Keratinocyte (primary cell): ENCODE measurements at regions not wholly inside any gene's neighbourhood (a gene's known extent, or its start where the extent isn't known, plus 50 kb on each side); places are given as distances from the start of the nearest gene placed in this dataset.

Experiments used
- DNase-seq: peaks from one replicate; pipeline ENCODE4 v3.0.0-alpha.2; 2011; ENCODE audit warnings: low read depth, missing footprints, low spot score
- FAIRE-seq: peaks from 2 replicates; lab custom pipeline; 2011; peaks lifted over from hg19 to GRCh38; lab: Jason Lieb, UNC
- H2AFZ ChIP-seq: 2 replicates; pipeline ENCODE4 v1.6.0; 2012; ENCODE audit warnings: low read length, control low read depth, inconsistent platforms; ENCODE audit not compliant: control insufficient read depth
- H3K27ac ChIP-seq: 2 replicates; pipeline ENCODE4 v1.5.1; 2011; ENCODE audit warnings: low read length; ENCODE audit not compliant: control insufficient read depth, insufficient read depth
- H3K27me3 ChIP-seq: 3 replicates; pipeline ENCODE4 v1.6.0; 2011; ENCODE audit warnings: low read length; ENCODE audit not compliant: control insufficient read depth, insufficient read depth; ENCODE audit errors: extremely low read depth
- H3K36me3 ChIP-seq, 2 experiments: 2 replicates in 1 of 2; 3 replicates in 1 of 2; pipeline ENCODE4 v1.5.1; 2011; ENCODE audit warnings: low read length in 2 of 2, mild to moderate bottlenecking in 1 of 2; ENCODE audit not compliant: control insufficient read depth in 2 of 2, insufficient read depth in 2 of 2; ENCODE audit errors: extremely low read depth in 1 of 2
- H3K4me1 ChIP-seq: 3 replicates; pipeline ENCODE4 v1.5.1; 2011; ENCODE audit warnings: low read length; ENCODE audit not compliant: control insufficient read depth, insufficient read depth; ENCODE audit errors: extremely low read depth
- H3K4me2 ChIP-seq: 3 replicates; pipeline ENCODE4 v1.6.0; 2011; ENCODE audit warnings: low read depth, low read length; ENCODE audit not compliant: control insufficient read depth, insufficient read depth; ENCODE audit errors: extremely low read depth
- H3K4me3 ChIP-seq, 3 experiments: fragments of 200-600 bp in 1 of 3; sonication (generic) in 1 of 3; 2 replicates in 2 of 3; 3 replicates in 1 of 3; pipeline ENCODE4 v1.5.1; 2011 to 2016; ENCODE audit warnings: low read length in 3 of 3, mild to moderate bottlenecking in 3 of 3, control low read depth in 2 of 3, inconsistent platforms in 1 of 3, low read depth in 1 of 3, mixed read lengths in 1 of 3, mixed run types in 1 of 3, moderate library complexity in 1 of 3; ENCODE audit not compliant: control insufficient read depth in 2 of 3, insufficient read depth in 2 of 3; ENCODE audit errors: extremely low read depth in 1 of 3
- H3K79me2 ChIP-seq: 2 replicates; pipeline ENCODE4 v1.6.0; 2012; ENCODE audit warnings: low read length; ENCODE audit not compliant: control insufficient read depth, insufficient read depth
- H3K9ac ChIP-seq: 3 replicates; pipeline ENCODE4 v1.6.0; 2011; ENCODE audit warnings: low read length; ENCODE audit not compliant: control insufficient read depth, insufficient read depth; ENCODE audit errors: extremely low read depth
- H3K9me1 ChIP-seq: 3 replicates; pipeline ENCODE4 v1.6.0; 2011; ENCODE audit warnings: low read length; ENCODE audit not compliant: control insufficient read depth, insufficient read depth; ENCODE audit errors: extremely low read depth
- H3K9me3 ChIP-seq: 2 replicates; pipeline ENCODE4 v1.5.1; 2012; ENCODE audit warnings: low read depth, low read length; ENCODE audit not compliant: control insufficient read depth
- H4K20me1 ChIP-seq: 3 replicates; pipeline ENCODE4 v1.6.0; 2011; ENCODE audit warnings: low read length; ENCODE audit not compliant: control insufficient read depth, insufficient read depth; ENCODE audit errors: extremely low read depth
- CTCF ChIP-seq, 3 experiments: IDR thresholded peaks in 1 of 3; conservative IDR thresholded peaks in 1 of 3; optimal IDR thresholded peaks in 1 of 3; 2 replicates in 2 of 3; 3 replicates in 1 of 3; pipeline versions ENCODE3 to v1.5.1; 2011; ENCODE audit warnings: low read length in 3 of 3, mild to moderate bottlenecking in 3 of 3, moderate library complexity in 2 of 3, control low read depth in 1 of 3, inconsistent platforms in 1 of 3; ENCODE audit not compliant: insufficient read depth in 2 of 3; ENCODE audit errors: extremely low read depth in 1 of 3
- EZH2 ChIP-seq: IDR thresholded peaks from one replicate; pipeline ENCODE4 v1.6.1; 2012; ENCODE audit warnings: inconsistent platforms, mild to moderate bottlenecking, low read length, moderate library complexity
- dilution Hi-C: fragments of 300-500 bp; cut with MboI; formaldehyde crosslinking; loops from one replicate; pipeline ENCODE4 v1.7.0; 2020; ENCODE audit warnings: low sequenced_read_pairs; ENCODE audit not compliant: extremely low pct_ligation_motif_present

DNA sequence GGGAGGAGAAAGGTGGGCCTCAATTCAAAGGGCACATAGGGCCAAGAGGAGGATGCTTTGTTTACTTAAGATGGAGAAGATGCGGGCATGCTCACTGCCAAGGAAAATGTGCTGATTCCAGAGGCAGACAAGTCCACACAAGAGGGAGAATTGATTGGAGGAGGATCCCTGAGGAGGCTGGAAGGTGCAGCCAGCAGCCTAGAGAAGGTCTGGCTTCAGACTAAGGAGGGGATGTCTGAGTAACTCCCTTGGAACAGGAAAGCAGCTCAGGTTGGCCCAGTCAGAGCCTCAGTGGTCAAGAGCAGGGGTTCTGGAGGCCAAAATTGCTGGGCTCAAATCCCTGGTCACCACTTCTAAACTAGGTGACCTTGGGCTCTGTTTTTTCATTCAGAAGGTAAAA, 265.5 kb upstream of the NCKAP5 start:
- DNase-seq: no peak
- Histone ChIP-seq H3K79me2 (no peaks in the 10 kb centered on the region), H3K9me3 (peaks cover 4% of the 10 kb centered on the region), H3K27me3 (no peaks in the 10 kb centered on the region), H3K9me1 (no peaks in the 10 kb centered on the region), H2AFZ (no peak overlapping the region), H3K4me1 (peaks cover 7% of the 10 kb centered on the region), H3K36me3 (no peaks in the 10 kb centered on the region), H3K4me3 (no peak overlapping the region), H3K4me2 (no peak overlapping the region), H4K20me1 (no peaks in the 10 kb centered on the region), H3K27ac (no peak overlapping the region), H3K9ac (no peak overlapping the region)
- dilution Hi-C loops: no loop called here
- FAIRE-seq: no peak
- no peak for TF ChIP-seq EZH2
- TF ChIP-seq CTCF (optimal IDR thresholded peaks at IDR 0.05 in 1 of 3, IDR thresholded peaks at IDR 0.05 in 1 of 3, conservative IDR thresholded peaks at IDR 0.05 in 1 of 3; ENCODE audit: extremely low read depth in 1 of 3, insufficient read depth in 2 of 3, low read length in 3 of 3): no peak

GRCh38 chr2:133835821-133836619, 267.8 kb upstream of the NCKAP5 start:
- no peak for FAIRE-seq
- no peaks in the 10 kb centered on the region for H3K36me3 ChIP-seq

More at GRCh38 chr2:133835821-133836619, 267.8 kb upstream of the NCKAP5 start:
- H3K4me2 ChIP-seq: no peak overlapping the region
- H4K20me1 ChIP-seq: no peaks in the 10 kb centered on the region
- no peak overlapping the region for H3K27ac ChIP-seq
- H3K9ac ChIP-seq: no peak overlapping the region
- H3K27me3 ChIP-seq: no peaks in the 10 kb centered on the region
- no peaks in the 10 kb centered on the region for H3K9me1 ChIP-seq
- no peaks in the 10 kb centered on the region for H3K79me2 ChIP-seq
- no peak overlapping the region for H2AFZ ChIP-seq
- dilution Hi-C loops: no loop called here
- H3K9me3 ChIP-seq: peaks cover 4% of the 10 kb centered on the region
- TF ChIP-seq EZH2: no peak
- TF ChIP-seq CTCF (optimal IDR thresholded peaks at IDR 0.05 in 1 of 3, IDR thresholded peaks at IDR 0.05 in 1 of 3, conservative IDR thresholded peaks at IDR 0.05 in 1 of 3; ENCODE audit: extremely low read depth in 1 of 3, insufficient read depth in 2 of 3, low read length in 3 of 3): no peak
- peaks cover 7% of the 10 kb centered on the region for H3K4me1 ChIP-seq
- DNase-seq: no peak
- no peak overlapping the region for H3K4me3 ChIP-seq
